HG02943 (cell line): ENCODE measurements at regions not wholly inside any gene's neighbourhood (a gene's known extent, or its start where the extent isn't known, plus 50 kb on each side); places are given as distances from the start of the nearest gene placed in this dataset.
"Not testable (repeated sequence)": the region's sequence is repeated elsewhere in the genome, so short reads cannot be mapped to it uniquely, and the experiment has no call there.

Experiments used
- ATAC-seq: cut with Tn5 transposase; IDR thresholded peaks from one replicate; pipeline ENCODE4 v1.9.1; 2021; ENCODE audit warnings: mild to moderate bottlenecking, low read depth, moderate library complexity; ENCODE audit not compliant: unreplicated experiment

GRCh38 chr15:45802140-45802539, 167.3 kb downstream of the SQOR start:
- ATAC-seq: no peak

GRCh38 chr15:45804028-45804427, 169.2 kb downstream of the SQOR start:
- ATAC-seq: no peak

- no peak for ATAC-seq
Observed at GRCh38 chr15:45810201-45810600, 175.4 kb downstream of the SQOR start.

GRCh38 chr15:45812200-45812599, 177.4 kb downstream of the SQOR start:
- no peak for ATAC-seq

GRCh38 chr15:45817578-45817977, 182.7 kb downstream of the SQOR start:
- not testable (repeated sequence) for ATAC-seq

- ATAC-seq: no peak
Observed at GRCh38 chr15:45821390-45821789, 186.6 kb downstream of the SQOR start.

- not testable (repeated sequence) for ATAC-seq
Observed at GRCh38 chr15:45822968-45823367, 188.1 kb downstream of the SQOR start.

GRCh38 chr15:45827275-45827674, 192.4 kb downstream of the SQOR start:
- ATAC-seq: no peak

GRCh38 chr15:45827766-45828165, 192.9 kb downstream of the SQOR start:
- no peak for ATAC-seq

- no peak for ATAC-seq
Observed at GRCh38 chr15:45829336-45830153, 194.7 kb downstream of the SQOR start.

- no peak for ATAC-seq
Observed at GRCh38 chr15:45831787-45832186, 197.0 kb downstream of the SQOR start.

GRCh38 chr15:45834622-45835021, 199.8 kb downstream of the SQOR start:
- ATAC-seq: no peak

- no peak for ATAC-seq
Observed at GRCh38 chr15:45842151-45842550, 207.3 kb downstream of the SQOR start.

GRCh38 chr15:45847645-45848044, 212.8 kb downstream of the SQOR start:
- ATAC-seq: no peak

GRCh38 chr15:45849136-45849535, 214.3 kb downstream of the SQOR start:
- ATAC-seq: no peak

GRCh38 chr15:45854455-45855202, 219.8 kb downstream of the SQOR start:
- no peak for ATAC-seq

GRCh38 chr15:45855210-45855906, 220.5 kb downstream of the SQOR start:
- ATAC-seq: no peak

GRCh38 chr15:45855907-45856579, 221.2 kb downstream of the SQOR start:
- ATAC-seq: no peak

- ATAC-seq: no peak
Observed at GRCh38 chr15:45857291-45857690, 222.5 kb downstream of the SQOR start.

- ATAC-seq: no peak
Observed at GRCh38 chr15:45858491-45858890, 223.7 kb downstream of the SQOR start.

- ATAC-seq: no peak
Observed at GRCh38 chr15:45862034-45862433, 227.2 kb downstream of the SQOR start.
